Gastrocnemius medialis (tissue), 4 donors: ENCODE measurements at regions not wholly inside any gene's neighbourhood (a gene's known extent, or its start where the extent isn't known, plus 50 kb on each side); places are given as distances from the start of the nearest gene placed in this dataset.

ENCODE experiments used
- POLR2A ChIP-seq, 2 donors: fragments of 450-650 bp; IDR thresholded peaks; one replicate each; pipeline ENCODE4 v1.6.1; 2017; ENCODE audit warnings: antibody characterized with exemption in 2 of 2, mild to moderate bottlenecking in 2 of 2, moderate library complexity in 2 of 2
- TF ChIP-seq, protein P1 (sequence below), 5 experiments: fragments of 450-650 bp in 3 of 5; fragments of 200-600 bp in 2 of 5; sonication (generic) in 2 of 5; IDR thresholded peaks in 4 of 5; conservative IDR thresholded peaks in 1 of 5; 1 replicate in 4 of 5; 2 replicates in 1 of 5; pipeline ENCODE4 v1.5.1; 2016 to 2019; ENCODE audit warnings: antibody characterized with exemption in 5 of 5, mild to moderate bottlenecking in 3 of 5, moderate library complexity in 3 of 5

DNA sequence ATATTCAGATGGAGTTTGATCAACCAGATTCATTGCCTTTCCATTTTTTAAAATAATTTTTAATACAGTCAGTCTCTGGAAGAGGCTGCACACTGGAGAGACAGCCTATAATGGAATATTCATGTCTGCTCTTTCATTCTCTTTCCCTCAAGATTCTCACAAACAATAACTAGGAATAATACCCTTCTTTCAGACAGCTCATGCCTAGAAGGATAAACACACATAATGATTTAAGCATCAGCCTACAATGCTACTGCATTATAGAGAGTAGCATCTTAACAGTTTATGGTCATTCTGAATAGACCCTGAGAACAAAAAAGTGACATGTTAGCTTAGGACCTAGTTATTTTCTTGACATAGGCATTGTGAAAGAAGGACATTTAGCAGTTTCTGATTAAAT lies 1692.3 kb downstream of the GRIK2 start:
- TF ChIP-seq, protein P1, sequence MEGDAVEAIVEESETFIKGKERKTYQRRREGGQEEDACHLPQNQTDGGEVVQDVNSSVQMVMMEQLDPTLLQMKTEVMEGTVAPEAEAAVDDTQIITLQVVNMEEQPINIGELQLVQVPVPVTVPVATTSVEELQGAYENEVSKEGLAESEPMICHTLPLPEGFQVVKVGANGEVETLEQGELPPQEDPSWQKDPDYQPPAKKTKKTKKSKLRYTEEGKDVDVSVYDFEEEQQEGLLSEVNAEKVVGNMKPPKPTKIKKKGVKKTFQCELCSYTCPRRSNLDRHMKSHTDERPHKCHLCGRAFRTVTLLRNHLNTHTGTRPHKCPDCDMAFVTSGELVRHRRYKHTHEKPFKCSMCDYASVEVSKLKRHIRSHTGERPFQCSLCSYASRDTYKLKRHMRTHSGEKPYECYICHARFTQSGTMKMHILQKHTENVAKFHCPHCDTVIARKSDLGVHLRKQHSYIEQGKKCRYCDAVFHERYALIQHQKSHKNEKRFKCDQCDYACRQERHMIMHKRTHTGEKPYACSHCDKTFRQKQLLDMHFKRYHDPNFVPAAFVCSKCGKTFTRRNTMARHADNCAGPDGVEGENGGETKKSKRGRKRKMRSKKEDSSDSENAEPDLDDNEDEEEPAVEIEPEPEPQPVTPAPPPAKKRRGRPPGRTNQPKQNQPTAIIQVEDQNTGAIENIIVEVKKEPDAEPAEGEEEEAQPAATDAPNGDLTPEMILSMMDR (IDR thresholded peaks at IDR 0.05 in 4 of 5, conservative IDR thresholded peaks at IDR 0.05 in 1 of 5) = no peak
- no peak for TF ChIP-seq POLR2A (IDR thresholded peaks at IDR 0.05)
